ENCODE measurements at regions not wholly inside any gene's neighbourhood (a gene's known extent, or its start where the extent isn't known, plus 50 kb on each side); places are given as distances from the start of the nearest gene placed in this dataset.

GRCh38 chr9:81377320-81377719 lies 312.0 kb downstream of the TLE1 start:
- WGBS, 2 donors (ENCODE audit: extremely low coverage in 2 of 2, insufficient read length in 2 of 2, insufficient replicate concordance in 1 of 2), result no CpG with 5 or more reads among the region's 2 CpGs
- H2BK5ac ChIP-seq (ENCODE audit: low read length), result no peak overlapping the region
- H3K4me2 ChIP-seq (ENCODE audit: insufficient read depth, low read length, poor library complexity, severe bottlenecking), result no peak overlapping the region
- no peak overlapping the region for H4K8ac ChIP-seq (ENCODE audit: low read depth, low read length)
- H2AK5ac ChIP-seq (ENCODE audit: low read depth, low read length), result no peak overlapping the region
- no peak overlapping the region for H3K23ac ChIP-seq (ENCODE audit: low read depth, low read length, poor library complexity)
- H3K27ac ChIP-seq (replicated peaks; ENCODE audit: low read length), result no peak overlapping the region
- H3K18ac ChIP-seq (ENCODE audit: low read length), result no peak overlapping the region
- H4K91ac ChIP-seq (ENCODE audit: low read depth, low read length, poor library complexity), result no peak overlapping the region
- no peak overlapping the region for H2BK12ac ChIP-seq (ENCODE audit: low read length)
- H3K4me3 ChIP-seq (ENCODE audit: low read length in 2 of 2), result no peak overlapping the region
- H2BK120ac ChIP-seq (ENCODE audit: low read depth, low read length), result no peak overlapping the region
- H3K4me1 ChIP-seq (ENCODE audit: control insufficient read depth in 2 of 2, insufficient read depth in 1 of 2, low read depth in 1 of 2, low read length in 2 of 2), result peaks cover 0 to 28% of the 10 kb centered on the region in 2 donors
- no peak for DNase-seq (ENCODE audit: low spot score)
- H3K36me3 ChIP-seq (replicated peaks in 1 of 2; ENCODE audit: control insufficient read depth in 2 of 2, insufficient read depth in 2 of 2, low read length in 2 of 2), result no peaks in the 10 kb centered on the region
- H2BK15ac ChIP-seq (ENCODE audit: low read length), result no peak overlapping the region
- no peak overlapping the region for H3K4ac ChIP-seq (ENCODE audit: low read length)
- H3K9me3 ChIP-seq (replicated peaks in 1 of 2; ENCODE audit: control insufficient read depth in 2 of 2, insufficient read depth in 1 of 2, low read depth in 1 of 2, low read length in 2 of 2), result no peaks in the 10 kb centered on the region
- H3K79me1 ChIP-seq (ENCODE audit: low read depth, low read length), result no peaks in the 10 kb centered on the region
- H3K27me3 ChIP-seq (ENCODE audit: control insufficient read depth in 3 of 3, insufficient read depth in 3 of 3, low read depth in 1 of 3, low read length in 3 of 3), result peaks cover 0 to 46% (median 0%) of the 10 kb centered on the region in 3 experiments
- H3K9ac ChIP-seq (ENCODE audit: low read depth, low read length, poor library complexity), result no peak overlapping the region
- H2AFZ ChIP-seq (ENCODE audit: low read length), result no peak overlapping the region
- no peak overlapping the region for H3K14ac ChIP-seq (ENCODE audit: low read length)

GRCh38 chr9:81375187-81376100 lies 313.9 kb downstream of the TLE1 start:
- no peak overlapping the region for H3K4me2 ChIP-seq (ENCODE audit: insufficient read depth, low read length, poor library complexity, severe bottlenecking)
- H3K4me3 ChIP-seq (ENCODE audit: low read length in 2 of 2), result no peak overlapping the region
- H3K4ac ChIP-seq (ENCODE audit: low read length), result no peak overlapping the region
- no peak overlapping the region for H3K18ac ChIP-seq (ENCODE audit: low read length)
- no peak overlapping the region for H4K91ac ChIP-seq (ENCODE audit: low read depth, low read length, poor library complexity)
- no peaks in the 10 kb centered on the region for H3K79me1 ChIP-seq (ENCODE audit: low read depth, low read length)
- no peaks in the 10 kb centered on the region for H3K36me3 ChIP-seq (replicated peaks in 1 of 2; ENCODE audit: control insufficient read depth in 2 of 2, insufficient read depth in 2 of 2, low read length in 2 of 2)
- H2BK12ac ChIP-seq (ENCODE audit: low read length), result no peak overlapping the region
- no peak overlapping the region for H4K8ac ChIP-seq (ENCODE audit: low read depth, low read length)
- H3K27me3 ChIP-seq (ENCODE audit: control insufficient read depth in 3 of 3, insufficient read depth in 3 of 3, low read depth in 1 of 3, low read length in 3 of 3), result peaks cover 0 to 65% (median 0%) of the 10 kb centered on the region in 3 experiments
- no peak overlapping the region for H2AFZ ChIP-seq (ENCODE audit: low read length)
- no peak overlapping the region for H3K27ac ChIP-seq (replicated peaks; ENCODE audit: low read length)
- no peak overlapping the region for H2BK15ac ChIP-seq (ENCODE audit: low read length)
- peaks cover 0 to 32% of the 10 kb centered on the region in 2 donors for H3K4me1 ChIP-seq (ENCODE audit: control insufficient read depth in 2 of 2, insufficient read depth in 1 of 2, low read depth in 1 of 2, low read length in 2 of 2)
- H2BK120ac ChIP-seq (ENCODE audit: low read depth, low read length), result no peak overlapping the region
- DNase-seq (ENCODE audit: low spot score), result no peak
- peak overlapping the region; percentile 11 for H2AK5ac ChIP-seq (ENCODE audit: low read depth, low read length)
- no peak overlapping the region for H2BK5ac ChIP-seq (ENCODE audit: low read length)
- no peaks in the 10 kb centered on the region for H3K9me3 ChIP-seq (replicated peaks in 1 of 2; ENCODE audit: control insufficient read depth in 2 of 2, insufficient read depth in 1 of 2, low read depth in 1 of 2, low read length in 2 of 2)
- H3K23ac ChIP-seq (ENCODE audit: low read depth, low read length, poor library complexity), result no peak overlapping the region
- H3K14ac ChIP-seq (ENCODE audit: low read length), result no peak overlapping the region
- no peak overlapping the region for H3K9ac ChIP-seq (ENCODE audit: low read depth, low read length, poor library complexity)
- WGBS, 2 donors (ENCODE audit: extremely low coverage in 2 of 2, insufficient read length in 2 of 2, insufficient replicate concordance in 1 of 2), result no CpG with 5 or more reads among the region's 10 CpGs

GRCh38 chr9:81374459-81375186 lies 314.7 kb downstream of the TLE1 start:
- DNase-seq (ENCODE audit: low spot score), result no peak
- H3K14ac ChIP-seq (ENCODE audit: low read length), result no peak overlapping the region
- H3K4me2 ChIP-seq (ENCODE audit: insufficient read depth, low read length, poor library complexity, severe bottlenecking), result no peak overlapping the region
- no peak overlapping the region for H2BK15ac ChIP-seq (ENCODE audit: low read length)
- no peak overlapping the region for H2AK5ac ChIP-seq (ENCODE audit: low read depth, low read length)
- no peaks in the 10 kb centered on the region for H3K9me3 ChIP-seq (replicated peaks in 1 of 2; ENCODE audit: control insufficient read depth in 2 of 2, insufficient read depth in 1 of 2, low read depth in 1 of 2, low read length in 2 of 2)
- no peak overlapping the region for H3K9ac ChIP-seq (ENCODE audit: low read depth, low read length, poor library complexity)
- H4K91ac ChIP-seq (ENCODE audit: low read depth, low read length, poor library complexity), result no peak overlapping the region
- peaks cover 0 to 34% of the 10 kb centered on the region in 2 donors for H3K4me1 ChIP-seq (ENCODE audit: control insufficient read depth in 2 of 2, insufficient read depth in 1 of 2, low read depth in 1 of 2, low read length in 2 of 2)
- H3K4me3 ChIP-seq (ENCODE audit: low read length in 2 of 2), result no peak overlapping the region
- H3K27ac ChIP-seq (replicated peaks; ENCODE audit: low read length), result no peak overlapping the region
- no peak overlapping the region for H2BK5ac ChIP-seq (ENCODE audit: low read length)
- no CpG with 5 or more reads among the region's 4 CpGs for WGBS, 2 donors (ENCODE audit: extremely low coverage in 2 of 2, insufficient read length in 2 of 2, insufficient replicate concordance in 1 of 2)
- H3K18ac ChIP-seq (ENCODE audit: low read length), result no peak overlapping the region
- no peaks in the 10 kb centered on the region for H3K79me1 ChIP-seq (ENCODE audit: low read depth, low read length)
- no peak overlapping the region for H2BK12ac ChIP-seq (ENCODE audit: low read length)
- H4K8ac ChIP-seq (ENCODE audit: low read depth, low read length), result no peak overlapping the region
- H3K36me3 ChIP-seq (replicated peaks in 1 of 2; ENCODE audit: control insufficient read depth in 2 of 2, insufficient read depth in 2 of 2, low read length in 2 of 2), result no peaks in the 10 kb centered on the region
- H3K4ac ChIP-seq (ENCODE audit: low read length), result no peak overlapping the region
- H3K23ac ChIP-seq (ENCODE audit: low read depth, low read length, poor library complexity), result no peak overlapping the region
- H2AFZ ChIP-seq (ENCODE audit: low read length), result no peak overlapping the region
- peaks cover 0 to 66% (median 0%) of the 10 kb centered on the region in 3 experiments for H3K27me3 ChIP-seq (ENCODE audit: control insufficient read depth in 3 of 3, insufficient read depth in 3 of 3, low read depth in 1 of 3, low read length in 3 of 3)
- H2BK120ac ChIP-seq (ENCODE audit: low read depth, low read length), result no peak overlapping the region

- H2BK5ac ChIP-seq (ENCODE audit: low read length), result no peak overlapping the region
- H2BK12ac ChIP-seq (ENCODE audit: low read length), result peak overlapping the region; percentile 77
- peaks cover 0 to 34% of the 10 kb centered on the region in 2 donors for H3K4me1 ChIP-seq (ENCODE audit: control insufficient read depth in 2 of 2, insufficient read depth in 1 of 2, low read depth in 1 of 2, low read length in 2 of 2)
- H2AK5ac ChIP-seq (ENCODE audit: low read depth, low read length), result peak overlapping the region; percentile 30
- H2AFZ ChIP-seq (ENCODE audit: low read length), result no peak overlapping the region
- peaks cover 0 to 64% (median 0%) of the 10 kb centered on the region in 3 experiments for H3K27me3 ChIP-seq (ENCODE audit: control insufficient read depth in 3 of 3, insufficient read depth in 3 of 3, low read depth in 1 of 3, low read length in 3 of 3)
- H3K4ac ChIP-seq (ENCODE audit: low read length), result no peak overlapping the region
- peak overlapping the region; percentile 49 for H2BK15ac ChIP-seq (ENCODE audit: low read length)
- H3K23ac ChIP-seq (ENCODE audit: low read depth, low read length, poor library complexity), result no peak overlapping the region
- H3K79me1 ChIP-seq (ENCODE audit: low read depth, low read length), result no peaks in the 10 kb centered on the region
- H4K91ac ChIP-seq (ENCODE audit: low read depth, low read length, poor library complexity), result no peak overlapping the region
- no peak overlapping the region for H4K8ac ChIP-seq (ENCODE audit: low read depth, low read length)
- H2BK120ac ChIP-seq (ENCODE audit: low read depth, low read length), result no peak overlapping the region
- no peak overlapping the region for H3K4me3 ChIP-seq (ENCODE audit: low read length in 2 of 2)
- H3K9ac ChIP-seq (ENCODE audit: low read depth, low read length, poor library complexity), result no peak overlapping the region
- peak overlapping the region; percentile 67 for H3K18ac ChIP-seq (ENCODE audit: low read length)
- no peak overlapping the region for H3K14ac ChIP-seq (ENCODE audit: low read length)
- H3K36me3 ChIP-seq (replicated peaks in 1 of 2; ENCODE audit: control insufficient read depth in 2 of 2, insufficient read depth in 2 of 2, low read length in 2 of 2), result no peaks in the 10 kb centered on the region
- no peak overlapping the region for H3K27ac ChIP-seq (replicated peaks; ENCODE audit: low read length)
- H3K4me2 ChIP-seq (ENCODE audit: insufficient read depth, low read length, poor library complexity, severe bottlenecking), result no peak overlapping the region
- H3K9me3 ChIP-seq (replicated peaks in 1 of 2; ENCODE audit: control insufficient read depth in 2 of 2, insufficient read depth in 1 of 2, low read depth in 1 of 2, low read length in 2 of 2), result no peaks in the 10 kb centered on the region
- no peak for DNase-seq (ENCODE audit: low spot score)
- WGBS, 2 donors (ENCODE audit: extremely low coverage in 2 of 2, insufficient read length in 2 of 2, insufficient replicate concordance in 1 of 2), result 100% methylated on average over 1 of the region's 4 CpGs; no CpG with 5 or more reads in 1 of the 2 donors
Observed at GRCh38 chr9:81373294-81373693, 316.1 kb downstream of the TLE1 start.
